ENCODE measurements at regions not wholly inside any gene's neighbourhood (a gene's known extent, or its start where the extent isn't known, plus 50 kb on each side); places are given as distances from the start of the nearest gene placed in this dataset.
"Not testable (repeated sequence)": the region's sequence is repeated elsewhere in the genome, so short reads cannot be mapped to it uniquely, and the experiment has no call there.

DNA sequence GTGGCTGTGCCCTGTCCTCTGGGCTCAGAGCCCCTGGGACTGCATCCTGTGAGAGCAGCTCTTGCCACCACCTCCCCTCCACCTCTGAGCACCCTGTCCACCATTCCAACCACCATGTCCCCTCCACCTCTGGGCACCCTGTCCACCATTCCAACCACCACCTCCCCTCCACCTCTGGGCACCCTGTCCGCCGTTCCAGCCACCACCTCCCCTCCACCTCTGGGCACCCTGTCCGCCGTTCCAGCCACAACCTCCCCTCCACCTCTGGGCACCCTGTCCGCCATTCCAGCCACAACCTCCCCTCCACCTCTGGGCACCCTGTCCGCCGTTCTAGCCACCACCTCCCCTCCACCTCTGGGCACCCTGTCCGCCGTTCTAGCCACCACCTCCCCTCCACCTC lies 313.7 kb upstream of the MYT1L start:
- H4K20me1 ChIP-seq (replicated peaks in 1 of 2; ENCODE audit: control insufficient read depth in 1 of 2, insufficient read depth in 2 of 2, low read length in 2 of 2); H3K27ac ChIP-seq (ENCODE audit: low read depth, low read length); H3K4me1 ChIP-seq (replicated peaks in 1 of 4; ENCODE audit: control insufficient read depth in 3 of 4, insufficient read depth in 4 of 4, low read length in 3 of 4); H3K4me2 ChIP-seq (ENCODE audit: insufficient read depth in 1 of 2, low read depth in 2 of 2, low read length in 2 of 2); H4K91ac ChIP-seq (replicated peaks; ENCODE audit: insufficient read length, low read length); H2BK120ac ChIP-seq (replicated peaks; ENCODE audit: low read depth, low read length); CTCF ChIA-PET (ENCODE audit: partially characterized antibody); H3K9me3 ChIP-seq (ENCODE audit: insufficient read depth in 2 of 2, low read depth in 1 of 2, low read length in 1 of 2); H3K79me2 ChIP-seq (ENCODE audit: control insufficient read depth in 1 of 2, insufficient read depth in 2 of 2, low read length in 2 of 2); H3K4me3 ChIP-seq (ENCODE audit: extremely low read depth in 1 of 4, insufficient read depth in 2 of 4, low read depth in 3 of 4, low read length in 4 of 4); H3K56ac ChIP-seq (replicated peaks; ENCODE audit: insufficient read length, low read depth, low read length); DNase-seq (ENCODE audit: low read depth in 1 of 2, low spot score in 2 of 2); H2AK5ac ChIP-seq (ENCODE audit: low read depth, low read length); H3K9ac ChIP-seq (replicated peaks in 1 of 4; ENCODE audit: extremely low read depth in 1 of 4, low read depth in 3 of 4, low read length in 3 of 4); H2AFZ ChIP-seq (ENCODE audit: low read length); H2BK15ac ChIP-seq (ENCODE audit: low read length); H2BK12ac ChIP-seq (ENCODE audit: low read depth, low read length); H3K18ac ChIP-seq (ENCODE audit: extremely low read depth, low read length); H4K5ac ChIP-seq (ENCODE audit: insufficient read length, low read depth, low read length); H3K36me3 ChIP-seq (ENCODE audit: control insufficient read depth in 2 of 4, insufficient read depth in 4 of 4, low read length in 3 of 4); H3K79me1 ChIP-seq (ENCODE audit: low read depth, low read length); H3K23ac ChIP-seq (ENCODE audit: insufficient read length); H3K23me2 ChIP-seq (ENCODE audit: low read depth, low read length); H3K4ac ChIP-seq (replicated peaks; ENCODE audit: insufficient read length, low read depth, low read length); FAIRE-seq; H3K27me3 ChIP-seq (replicated peaks in 1 of 4; ENCODE audit: control insufficient read depth in 3 of 4, extremely low read depth in 1 of 4, insufficient read depth in 3 of 4, low read length in 3 of 4); H2BK5ac ChIP-seq (ENCODE audit: low read depth, low read length); POLR2A ChIA-PET (ENCODE audit: partially characterized antibody); H3K14ac ChIP-seq (ENCODE audit: insufficient read length); H4K8ac ChIP-seq (ENCODE audit: extremely low read depth, insufficient read depth, low read length); H2BK20ac ChIP-seq (ENCODE audit: low read length): not testable (repeated sequence)
- WGBS, 2 experiments (ENCODE audit: extremely low coverage in 1 of 2, insufficient coverage in 1 of 2, insufficient read length in 1 of 2, insufficient replicate concordance in 2 of 2, low coverage in 1 of 2, low lambda C conversion rate in 2 of 2, missing lambda C conversion rate in 1 of 2), result 83% methylated on average over 7 of the region's 9 CpGs; no CpG with 5 or more reads in 1 of the 2 experiments

Data from H1 (cell line).